K562 (cell line): ENCODE measurements at regions not wholly inside any gene's neighbourhood (a gene's known extent, or its start where the extent isn't known, plus 50 kb on each side); places are given as distances from the start of the nearest gene placed in this dataset.

Experiments
- ATAC-seq: fragments of 200-7000 bp; cut with Tn5 transposase; 3 replicates; pipeline ENCODE4 v1.9.1; 2020; ENCODE audit warnings: moderate library complexity
- BruUV-seq: library from RNA; stranded (reverse); fragments of 400-500 nt; replicated peaks from 2 replicates; lab custom pipeline; 2021; lab: Mats Ljungman, UMichigan
- CTCF ChIA-PET: fragments of 300-600 bp; formaldehyde crosslinking; extraction: SDS; loops from one replicate; lab custom pipeline; 2021; ENCODE audit warnings: low intra/inter-chr PET ratio; lab: Yijun Ruan, JAX
- POLR2A ChIA-PET: fragments of 300-600, 350-650 bp; sonication (Branson Sonifier 250); formaldehyde crosslinking; extraction: SDS; loops from one replicate; lab custom pipeline; 2021; ENCODE audit warnings: antibody characterized with exemption, inconsistent platforms; lab: Yijun Ruan, JAX
- DNase-seq, 4 experiments: peaks; one replicate each; pipeline versions ENCODE4 v3.0.0 to v3.0.0-alpha.2; 2011 to 2018; ENCODE audit warnings: low spot score in 3 of 4, mixed read lengths in 3 of 4; ENCODE audit errors: extremely low read depth in 1 of 4
- FAIRE-seq: peaks from 2 replicates; lab custom pipeline; 2011; peaks lifted over from hg19 to GRCh38; lab: Jason Lieb, UNC
- H2AFZ ChIP-seq: 2 replicates; pipeline ENCODE4 v1.6.0; 2011; ENCODE audit warnings: low read depth, low read length, control low read depth, inconsistent platforms
- H3K27ac ChIP-seq: fragments of 200-600 bp; 3 replicates; pipeline ENCODE4 v1.8.0; 2011; ENCODE audit warnings: low read depth, mild to moderate bottlenecking, control low read depth, inconsistent platforms, low read length, moderate library complexity, mixed read lengths; ENCODE audit errors: extremely low read depth
- H3K27me3 ChIP-seq, 2 experiments: fragments of 300-600 bp in 1 of 2; 2 replicates in 1 of 2; 3 replicates in 1 of 2; pipeline versions ENCODE4 v1.6.0 to v1.8.0; 2011; ENCODE audit warnings: inconsistent platforms in 2 of 2, low read length in 2 of 2, mild to moderate bottlenecking in 1 of 2, mixed read lengths in 1 of 2, moderate library complexity in 1 of 2; ENCODE audit not compliant: control insufficient read depth in 2 of 2, insufficient read depth in 2 of 2
- H3K36me3 ChIP-seq: fragments of 300-600 bp; 3 replicates; pipeline ENCODE4 v1.8.0; 2011; ENCODE audit warnings: mild to moderate bottlenecking, low read length, inconsistent platforms; ENCODE audit not compliant: control insufficient read depth, insufficient read depth
- H3K4me1 ChIP-seq, 2 experiments: fragments of 200-600 bp in 1 of 2; replicated peaks in 1 of 2; 2 replicates in 1 of 2; 3 replicates in 1 of 2; pipeline versions ENCODE4 v1.5.1 to v1.8.0; 2011; ENCODE audit warnings: inconsistent platforms in 2 of 2, low read length in 2 of 2, mild to moderate bottlenecking in 1 of 2, mixed read lengths in 1 of 2, moderate library complexity in 1 of 2; ENCODE audit not compliant: control insufficient read depth in 2 of 2, insufficient read depth in 2 of 2
- H3K4me2 ChIP-seq: 2 replicates; pipeline ENCODE4 v1.6.1; 2011; ENCODE audit warnings: low read length, control low read depth, inconsistent platforms, mixed read lengths; ENCODE audit not compliant: insufficient read depth
- H3K4me3 ChIP-seq: fragments of 200-600 bp; sonication (generic), shearing (Covaris generic); 2 replicates; pipeline ENCODE4 v1.5.1; 2016; ENCODE audit warnings: control low read depth, inconsistent platforms
- H3K79me2 ChIP-seq: fragments of 200-600 bp; 3 replicates; pipeline ENCODE4 v1.8.0; 2011; ENCODE audit warnings: low read length, inconsistent platforms; ENCODE audit not compliant: control insufficient read depth, insufficient read depth
- H3K9ac ChIP-seq, 2 experiments: 2 replicates each; pipeline versions ENCODE4 v1.6.0 to v1.6.1; 2011; ENCODE audit warnings: low read depth in 2 of 2, low read length in 2 of 2, control low read depth in 1 of 2, inconsistent platforms in 1 of 2, mild to moderate bottlenecking in 1 of 2, mixed read lengths in 1 of 2; ENCODE audit not compliant: insufficient read depth in 1 of 2
- H3K9me1 ChIP-seq: one replicate; pipeline ENCODE4 v1.6.0; 2011; ENCODE audit warnings: inconsistent platforms, mild to moderate bottlenecking, low read length, moderate library complexity; ENCODE audit not compliant: control insufficient read depth, insufficient read depth
- H3K9me3 ChIP-seq: replicated peaks from 2 replicates; pipeline ENCODE4 v1.5.1; 2011; ENCODE audit warnings: low read depth, low read length, inconsistent platforms; ENCODE audit not compliant: control insufficient read depth, insufficient read depth
- H4K20me1 ChIP-seq: replicated peaks from 2 replicates; pipeline ENCODE4 v1.6.1; 2011; ENCODE audit warnings: low read length, inconsistent platforms, mixed read lengths; ENCODE audit not compliant: control insufficient read depth, insufficient read depth
- CAMTA2 ChIP-seq: fragments of 250-450 bp; sonication (Bioruptor Pico); conservative IDR thresholded peaks from 2 replicates; pipeline ENCODE4 v1.5.1; 2022
- EWSR1 ChIP-seq: fragments of 450-650 bp; IDR thresholded peaks from 2 replicates; pipeline ENCODE4 v1.6.1; 2018; ENCODE audit warnings: borderline replicate concordance, mild to moderate bottlenecking, low read depth, moderate library complexity; ENCODE audit not compliant: partially characterized antibody
- MCM5 ChIP-seq: fragments of 450-650 bp; IDR thresholded peaks from 2 replicates; pipeline ENCODE4 v1.6.1; 2016; ENCODE audit warnings: low read depth
- NCOA4 ChIP-seq: fragments of 450-650 bp; IDR thresholded peaks from 2 replicates; pipeline ENCODE4 v1.6.1; 2018; ENCODE audit warnings: mild to moderate bottlenecking; ENCODE audit not compliant: partially characterized antibody
- NFXL1 ChIP-seq: fragments of 450-650 bp; formaldehyde crosslinking; IDR thresholded peaks from 2 replicates; pipeline ENCODE4 v1.4.0; 2021; ENCODE audit warnings: mild to moderate bottlenecking
- OTX1 ChIP-seq: fragments of 450-650 bp; formaldehyde crosslinking; IDR thresholded peaks from 2 replicates; pipeline ENCODE4 v1.4.0; 2022; ENCODE audit warnings: mild to moderate bottlenecking
- POLR2AphosphoS5 ChIP-seq: IDR thresholded peaks from 2 replicates; pipeline ENCODE4 v1.6.1; 2011; ENCODE audit warnings: mild to moderate bottlenecking, low read depth, low read length, moderate library complexity; ENCODE audit not compliant: control insufficient read depth, insufficient read depth
- SIN3A ChIP-seq, 2 experiments: fragments of 150-350 bp in 1 of 2; IDR thresholded peaks; 2 replicates each; pipeline ENCODE4 v1.6.1; 2011 to 2016; ENCODE audit warnings: borderline replicate concordance in 2 of 2, low read depth in 2 of 2, low read length in 2 of 2, mild to moderate bottlenecking in 2 of 2, moderate library complexity in 2 of 2; ENCODE audit not compliant: control insufficient read depth in 1 of 2
- SREBF2 ChIP-seq: sonication (generic); formaldehyde crosslinking; IDR thresholded peaks from 2 replicates; pipeline ENCODE4 v1.4.0; 2020; ENCODE audit warnings: mild to moderate bottlenecking, missing genetic modification reagents
- ZNF589 ChIP-seq: fragments of 200-800 bp; sonication (Bioruptor generic); IDR thresholded peaks from 2 replicates; pipeline ENCODE4 v1.6.1; 2016; ENCODE audit warnings: low read depth, missing genetic modification characterization, missing compliant biosample characterization
- WGBS: fragments of 100-300 bp; shearing (Covaris generic); methylation state at CpG from one replicate; pipeline ENCODE4 v1.1.6; 2016; ENCODE audit warnings: low coverage, mixed read lengths; ENCODE audit not compliant: insufficient coverage; ENCODE audit errors: missing lambda C conversion rate; 5-methylcytosine and 5-hydroxymethylcytosine counted together
- in situ Hi-C: fragments of 300-500 bp; cut with MboI; formaldehyde crosslinking; loops from 4 replicates; pipeline ENCODE4 v1.15.0; 2018; ENCODE audit warnings: inconsistent platforms, mixed read lengths
- intact Hi-C: fragments of 100-400 bp; cut with micrococcal nuclease; formaldehyde crosslinking; loops from 2 replicates; pipeline ENCODE4 v1.14.2; 2022
- TF ChIP-seq, protein P1 (sequence below): fragments of 450-650 bp; IDR thresholded peaks from 2 replicates; pipeline ENCODE4 v1.6.1; 2016; ENCODE audit warnings: borderline replicate concordance
- TF ChIP-seq, protein P2 (sequence below): fragments of 450-650 bp; formaldehyde crosslinking; IDR thresholded peaks from 2 replicates; pipeline ENCODE4 v1.4.0; 2020; ENCODE audit warnings: mild to moderate bottlenecking
- TF ChIP-seq, protein P3 (sequence below): fragments of 450-650 bp; IDR thresholded peaks from 2 replicates; pipeline ENCODE4 v1.6.1; 2018; ENCODE audit not compliant: partially characterized antibody

DNA sequence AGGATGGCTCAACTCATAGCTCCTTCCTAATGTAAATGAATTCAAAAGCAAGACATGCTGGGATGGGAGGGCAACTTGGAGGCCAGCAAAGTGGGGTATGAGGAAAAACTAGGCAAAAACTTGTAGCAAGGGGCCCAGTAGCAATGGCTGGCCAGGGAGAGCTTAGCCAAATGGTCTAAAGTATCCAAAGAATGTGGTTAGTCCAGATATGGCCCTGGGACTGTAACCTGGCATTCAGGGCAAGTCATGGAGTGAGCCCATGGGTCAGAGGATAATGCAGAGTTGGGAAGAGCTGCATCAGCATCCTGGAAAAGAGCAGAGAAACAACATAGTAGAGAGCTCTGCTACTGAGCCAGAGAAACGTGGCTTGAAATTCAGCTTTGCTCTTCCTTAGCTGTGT is 191.7 kb downstream of the SUCLA2 start:
- no peak for FAIRE-seq
- H3K9me3 ChIP-seq, result no peaks in the 10 kb centered on the region
- no peak overlapping the region for H2AFZ ChIP-seq
- no peak overlapping the region for H3K4me2 ChIP-seq
- BruUV-seq, result no TSS peak
- no peaks in the 10 kb centered on the region for H3K36me3 ChIP-seq
- H3K9me1 ChIP-seq, result no peaks in the 10 kb centered on the region
- H3K9ac ChIP-seq, result no peak overlapping the region
- H3K27ac ChIP-seq, result no peak overlapping the region
- POLR2A ChIA-PET, result no interaction called here
- 0% methylated on average over 1 of the region's 1 CpG for WGBS
- H3K4me1 ChIP-seq, result no peaks in the 10 kb centered on the region
- no peaks in the 10 kb centered on the region for H3K79me2 ChIP-seq
- CTCF ChIA-PET, result no interaction called here
- no peaks in the 10 kb centered on the region for H4K20me1 ChIP-seq
- in situ Hi-C loops (no loop called here), intact Hi-C loops (no loop called here)
- ATAC-seq, result no peak
- no peaks in the 10 kb centered on the region for H3K27me3 ChIP-seq
- H3K4me3 ChIP-seq, result no peak overlapping the region
- DNase-seq, result no peak
- TF ChIP-seq POLR2AphosphoS5 (no peak), SREBF2 (no peak), CAMTA2 (CRISPR knock-in tag) (no peak), NCOA4 (no peak), OTX1 (CRISPR knock-in tag) (no peak), NFXL1 (CRISPR knock-in tag) (no peak), EWSR1 (no peak), MCM5 (no peak), ZNF589 (no peak), SIN3A (IDR thresholded peaks at IDR 0.05; ENCODE audit: borderline replicate concordance in 2 of 2, control insufficient read depth in 1 of 2, low read depth in 2 of 2, low read length in 2 of 2) (no peak)
- TF ChIP-seq, protein P1, sequence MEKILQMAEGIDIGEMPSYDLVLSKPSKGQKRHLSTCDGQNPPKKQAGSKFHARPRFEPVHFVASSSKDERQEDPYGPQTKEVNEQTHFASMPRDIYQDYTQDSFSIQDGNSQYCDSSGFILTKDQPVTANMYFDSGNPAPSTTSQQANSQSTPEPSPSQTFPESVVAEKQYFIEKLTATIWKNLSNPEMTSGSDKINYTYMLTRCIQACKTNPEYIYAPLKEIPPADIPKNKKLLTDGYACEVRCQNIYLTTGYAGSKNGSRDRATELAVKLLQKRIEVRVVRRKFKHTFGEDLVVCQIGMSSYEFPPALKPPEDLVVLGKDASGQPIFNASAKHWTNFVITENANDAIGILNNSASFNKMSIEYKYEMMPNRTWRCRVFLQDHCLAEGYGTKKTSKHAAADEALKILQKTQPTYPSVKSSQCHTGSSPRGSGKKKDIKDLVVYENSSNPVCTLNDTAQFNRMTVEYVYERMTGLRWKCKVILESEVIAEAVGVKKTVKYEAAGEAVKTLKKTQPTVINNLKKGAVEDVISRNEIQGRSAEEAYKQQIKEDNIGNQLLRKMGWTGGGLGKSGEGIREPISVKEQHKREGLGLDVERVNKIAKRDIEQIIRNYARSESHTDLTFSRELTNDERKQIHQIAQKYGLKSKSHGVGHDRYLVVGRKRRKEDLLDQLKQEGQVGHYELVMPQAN, result no peak
- TF ChIP-seq, protein P2, sequence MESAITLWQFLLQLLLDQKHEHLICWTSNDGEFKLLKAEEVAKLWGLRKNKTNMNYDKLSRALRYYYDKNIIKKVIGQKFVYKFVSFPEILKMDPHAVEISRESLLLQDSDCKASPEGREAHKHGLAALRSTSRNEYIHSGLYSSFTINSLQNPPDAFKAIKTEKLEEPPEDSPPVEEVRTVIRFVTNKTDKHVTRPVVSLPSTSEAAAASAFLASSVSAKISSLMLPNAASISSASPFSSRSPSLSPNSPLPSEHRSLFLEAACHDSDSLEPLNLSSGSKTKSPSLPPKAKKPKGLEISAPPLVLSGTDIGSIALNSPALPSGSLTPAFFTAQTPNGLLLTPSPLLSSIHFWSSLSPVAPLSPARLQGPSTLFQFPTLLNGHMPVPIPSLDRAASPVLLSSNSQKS (CRISPR knock-in tag), result no peak
- TF ChIP-seq, protein P3, sequence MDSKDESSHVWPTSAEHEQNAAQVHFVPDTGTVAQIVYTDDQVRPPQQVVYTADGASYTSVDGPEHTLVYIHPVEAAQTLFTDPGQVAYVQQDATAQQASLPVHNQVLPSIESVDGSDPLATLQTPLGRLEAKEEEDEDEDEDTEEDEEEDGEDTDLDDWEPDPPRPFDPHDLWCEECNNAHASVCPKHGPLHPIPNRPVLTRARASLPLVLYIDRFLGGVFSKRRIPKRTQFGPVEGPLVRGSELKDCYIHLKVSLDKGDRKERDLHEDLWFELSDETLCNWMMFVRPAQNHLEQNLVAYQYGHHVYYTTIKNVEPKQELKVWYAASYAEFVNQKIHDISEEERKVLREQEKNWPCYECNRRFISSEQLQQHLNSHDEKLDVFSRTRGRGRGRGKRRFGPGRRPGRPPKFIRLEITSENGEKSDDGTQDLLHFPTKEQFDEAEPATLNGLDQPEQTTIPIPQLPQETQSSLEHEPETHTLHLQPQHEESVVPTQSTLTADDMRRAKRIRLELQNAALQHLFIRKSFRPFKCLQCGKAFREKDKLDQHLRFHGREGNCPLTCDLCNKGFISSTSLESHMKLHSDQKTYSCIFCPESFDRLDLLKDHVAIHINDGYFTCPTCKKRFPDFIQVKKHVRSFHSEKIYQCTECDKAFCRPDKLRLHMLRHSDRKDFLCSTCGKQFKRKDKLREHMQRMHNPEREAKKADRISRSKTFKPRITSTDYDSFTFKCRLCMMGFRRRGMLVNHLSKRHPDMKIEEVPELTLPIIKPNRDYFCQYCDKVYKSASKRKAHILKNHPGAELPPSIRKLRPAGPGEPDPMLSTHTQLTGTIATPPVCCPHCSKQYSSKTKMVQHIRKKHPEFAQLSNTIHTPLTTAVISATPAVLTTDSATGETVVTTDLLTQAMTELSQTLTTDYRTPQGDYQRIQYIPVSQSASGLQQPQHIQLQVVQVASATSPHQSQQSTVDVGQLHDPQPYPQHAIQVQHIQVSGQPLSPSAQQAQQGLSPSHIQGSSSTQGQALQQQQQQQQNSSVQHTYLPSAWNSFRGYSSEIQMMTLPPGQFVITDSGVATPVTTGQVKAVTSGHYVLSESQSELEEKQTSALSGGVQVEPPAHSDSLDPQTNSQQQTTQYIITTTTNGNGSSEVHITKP, result no peak
